LoVo (cell line): ENCODE measurements at regions not wholly inside any gene's neighbourhood (a gene's known extent, or its start where the extent isn't known, plus 50 kb on each side); places are given as distances from the start of the nearest gene placed in this dataset.
"Not testable (repeated sequence)": the region's sequence is repeated elsewhere in the genome, so short reads cannot be mapped to it uniquely, and the experiment has no call there.

Experiments used
- DNase-seq: peaks from one replicate; pipeline ENCODE4 v3.0.0-alpha.2; 2016; ENCODE audit warnings: low spot score

DNA sequence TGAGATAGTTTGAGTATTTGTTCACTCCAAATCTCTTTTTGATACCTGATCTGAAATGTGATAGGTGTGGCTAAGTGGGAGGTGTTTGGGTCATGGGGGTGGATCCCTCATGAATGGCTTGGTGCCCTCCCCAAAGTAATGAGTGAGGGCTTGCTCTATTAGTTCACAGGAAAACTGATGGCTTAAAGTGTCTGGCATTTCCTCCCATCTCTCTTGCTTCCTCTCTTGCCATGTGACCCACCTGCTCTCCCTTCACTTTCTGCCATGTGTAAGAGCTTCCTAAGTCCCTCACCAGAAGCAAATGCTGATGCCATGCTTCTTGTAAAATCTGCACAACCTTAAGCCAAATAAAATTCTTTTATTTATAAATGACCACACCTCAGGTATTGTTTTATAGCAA, 61.1 kb downstream of the MAD2L1 start:
- DNase-seq, result no peak

DNA sequence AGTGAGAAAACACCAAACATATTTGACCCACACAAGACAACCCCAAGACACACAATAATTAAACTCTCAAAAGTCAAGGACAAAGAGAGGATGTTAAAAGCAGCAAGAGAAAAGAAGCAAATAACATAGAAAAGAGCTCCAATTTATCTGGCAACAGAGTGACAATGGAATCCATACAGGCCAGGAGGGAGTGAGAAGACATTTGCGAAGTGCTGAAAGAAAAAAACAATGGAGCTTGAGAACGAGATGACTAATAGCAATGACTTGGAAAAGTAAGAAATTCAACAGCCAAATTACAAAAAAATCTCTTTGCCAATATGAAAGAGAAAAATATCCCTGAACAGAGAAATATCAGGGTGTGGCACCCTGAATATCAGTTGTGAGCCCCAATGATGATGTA, 61.6 kb downstream of the MAD2L1 start:
- no peak for DNase-seq

DNA sequence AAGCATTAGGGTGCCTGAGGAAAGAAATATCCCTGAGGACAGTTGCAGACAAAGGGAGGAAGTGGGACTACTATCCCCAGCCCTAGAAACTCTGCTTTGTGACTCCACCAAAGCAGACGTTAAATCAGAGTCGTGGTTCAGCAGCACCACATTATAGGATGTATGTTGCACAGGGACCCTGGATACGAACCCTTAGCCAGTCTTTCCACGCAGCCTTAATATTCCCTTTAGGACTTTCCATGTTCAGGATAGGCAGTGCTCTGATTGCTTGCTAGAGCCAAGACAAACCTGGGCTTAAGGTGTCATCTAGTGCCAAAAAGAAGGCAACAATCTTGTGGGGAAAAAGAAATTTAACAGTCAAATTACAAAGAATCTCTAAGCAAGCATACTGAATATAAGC, 62.6 kb downstream of the MAD2L1 start:
- DNase-seq, result no peak

DNA sequence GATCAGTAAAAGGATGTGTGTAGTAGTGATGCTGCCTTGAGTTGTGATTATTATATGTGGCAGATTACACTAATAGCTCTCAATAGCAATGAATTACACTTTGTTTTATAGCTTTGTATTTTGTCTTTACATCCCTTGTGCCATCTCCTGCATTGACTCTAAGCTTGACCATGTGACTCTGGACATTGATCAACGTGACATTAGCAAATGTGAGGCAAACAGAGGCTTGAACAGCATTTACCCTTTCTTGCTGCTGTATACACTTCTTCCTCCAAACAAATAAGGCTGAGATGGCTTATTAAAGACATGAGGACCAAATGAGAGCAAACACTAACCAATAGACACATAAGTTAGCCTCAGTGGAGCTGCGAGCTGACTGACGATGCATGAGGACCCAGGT, 63.5 kb downstream of the MAD2L1 start:
- no peak for DNase-seq

DNA sequence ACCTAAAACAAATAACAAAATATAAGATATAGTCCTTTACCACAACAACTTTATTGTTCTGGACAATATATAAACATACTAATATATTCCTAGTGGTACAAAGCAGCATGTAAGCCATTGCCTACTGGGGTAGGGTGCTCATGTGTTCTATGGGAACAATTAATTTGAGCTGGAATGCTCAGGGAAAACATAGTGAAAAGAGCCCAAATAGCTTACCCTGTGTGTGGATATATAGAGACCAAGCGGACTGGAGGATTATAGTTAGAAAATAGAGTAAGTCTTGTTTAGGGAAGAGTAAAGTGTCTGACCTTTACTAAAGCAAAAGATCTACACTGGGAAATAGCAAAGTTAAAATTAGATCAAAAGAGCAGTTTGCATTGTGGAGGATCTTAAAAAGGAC, 64.8 kb downstream of the MAD2L1 start:
- DNase-seq, result no peak

DNA sequence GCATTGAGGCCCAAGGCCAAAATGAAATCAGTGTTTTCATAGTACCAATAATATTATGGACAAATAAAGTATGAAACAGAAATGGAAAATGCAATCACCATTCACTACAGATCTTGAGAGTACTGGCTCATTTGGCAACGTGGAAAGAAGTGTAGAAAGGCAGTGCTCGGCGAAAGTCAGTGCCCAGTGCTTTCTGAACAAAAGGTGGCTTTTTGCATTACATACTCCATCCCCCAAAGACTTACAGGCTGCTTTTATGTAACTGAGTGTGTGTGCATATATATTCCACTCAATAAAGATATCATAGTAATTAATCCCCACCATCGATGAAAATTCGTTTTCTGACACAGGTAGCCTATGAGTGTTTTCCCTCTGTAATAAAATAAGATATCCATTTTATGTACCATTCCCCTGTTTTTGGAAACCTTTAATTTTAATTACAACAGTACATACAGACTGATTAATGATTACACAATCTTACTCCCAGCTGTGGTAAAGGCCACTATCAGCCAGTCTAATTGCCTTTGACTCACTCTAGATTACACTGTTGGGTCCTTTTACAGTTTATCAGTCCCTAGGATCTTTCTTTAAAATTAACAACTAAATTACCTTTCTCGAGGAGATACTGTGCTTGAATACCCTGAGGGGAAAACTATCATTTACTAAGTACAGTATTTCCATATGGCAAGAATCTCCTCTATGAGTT, 65.9 kb downstream of the MAD2L1 start:
- peak; percentile 32 for DNase-seq

DNA sequence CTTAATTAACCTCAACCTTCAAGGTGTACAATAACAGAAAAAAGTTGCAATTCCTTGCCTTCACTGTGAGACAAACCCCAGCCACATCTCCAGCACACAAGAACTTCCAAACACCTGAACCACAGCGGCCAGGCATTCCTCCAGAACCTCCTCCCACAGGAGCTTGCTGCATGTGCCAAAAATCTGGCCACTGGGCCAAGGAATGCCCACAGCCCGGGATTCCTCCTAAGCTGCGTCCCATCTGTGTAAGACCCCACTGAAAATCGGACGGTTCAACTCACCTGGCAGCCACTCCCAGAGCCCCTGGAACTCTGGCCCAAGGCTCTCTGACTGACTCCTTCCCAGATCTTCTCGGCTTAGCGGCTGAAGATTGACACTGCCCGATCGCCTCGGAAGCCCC, 70.6 kb downstream of the MAD2L1 start:
- DNase-seq, result not testable (repeated sequence)

DNA sequence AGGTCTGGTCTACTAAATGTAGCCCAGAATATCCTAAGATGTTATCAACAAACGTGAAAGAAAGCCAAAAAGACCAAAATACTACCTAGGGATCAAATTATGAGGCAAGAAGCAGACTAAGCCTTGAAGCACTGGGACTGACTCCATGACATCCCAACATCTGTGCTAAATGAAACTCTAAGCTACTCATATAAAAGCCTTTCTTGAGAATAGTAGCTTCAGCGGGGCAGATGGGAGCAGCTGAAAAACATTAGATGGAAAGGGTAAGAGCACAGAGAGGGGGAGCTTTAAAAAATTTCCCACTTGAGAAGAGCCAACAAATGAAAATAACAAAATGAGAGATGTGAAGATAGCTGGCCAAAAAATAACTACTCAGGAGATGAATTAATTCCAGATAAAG, 81.7 kb downstream of the MAD2L1 start:
- no peak for DNase-seq

DNA sequence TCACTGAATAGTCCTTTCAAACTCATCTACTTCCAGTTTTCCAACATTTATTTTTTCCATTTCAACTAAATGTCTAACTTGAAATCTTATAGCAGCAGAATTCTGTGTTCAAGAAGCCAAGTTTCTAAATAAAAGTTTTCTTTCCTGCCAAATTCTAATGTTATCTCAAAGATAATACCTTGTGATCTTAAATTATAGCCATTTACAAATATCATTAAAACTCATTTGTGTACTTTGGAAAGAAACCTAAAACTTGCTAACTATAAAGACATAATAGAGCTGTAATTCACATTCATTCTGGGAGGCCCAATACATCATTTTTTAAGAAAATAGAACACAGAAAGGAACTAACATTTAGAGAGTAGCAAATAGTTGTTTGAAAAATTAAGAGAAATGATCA, 83.9 kb downstream of the MAD2L1 start:
- no peak for DNase-seq

DNA sequence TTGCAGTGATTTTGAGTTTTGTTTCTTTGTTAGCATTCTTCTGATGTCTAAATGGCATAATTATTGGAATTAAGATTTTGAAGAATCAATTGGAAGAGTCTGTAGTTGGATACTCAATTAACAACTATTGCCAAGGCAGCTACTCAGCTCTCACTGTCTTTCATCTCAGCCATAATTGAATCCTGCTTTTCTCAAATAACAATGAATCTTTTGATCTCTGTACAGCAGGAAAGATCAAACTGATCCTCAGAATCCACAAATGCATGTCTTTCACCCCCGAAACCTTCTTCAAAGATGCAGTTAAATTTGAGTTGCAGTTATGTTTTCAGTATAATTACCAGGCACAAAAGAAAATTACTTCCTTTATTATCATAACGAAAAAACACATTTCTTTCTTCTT, 86.2 kb downstream of the MAD2L1 start:
- DNase-seq, result no peak

DNA sequence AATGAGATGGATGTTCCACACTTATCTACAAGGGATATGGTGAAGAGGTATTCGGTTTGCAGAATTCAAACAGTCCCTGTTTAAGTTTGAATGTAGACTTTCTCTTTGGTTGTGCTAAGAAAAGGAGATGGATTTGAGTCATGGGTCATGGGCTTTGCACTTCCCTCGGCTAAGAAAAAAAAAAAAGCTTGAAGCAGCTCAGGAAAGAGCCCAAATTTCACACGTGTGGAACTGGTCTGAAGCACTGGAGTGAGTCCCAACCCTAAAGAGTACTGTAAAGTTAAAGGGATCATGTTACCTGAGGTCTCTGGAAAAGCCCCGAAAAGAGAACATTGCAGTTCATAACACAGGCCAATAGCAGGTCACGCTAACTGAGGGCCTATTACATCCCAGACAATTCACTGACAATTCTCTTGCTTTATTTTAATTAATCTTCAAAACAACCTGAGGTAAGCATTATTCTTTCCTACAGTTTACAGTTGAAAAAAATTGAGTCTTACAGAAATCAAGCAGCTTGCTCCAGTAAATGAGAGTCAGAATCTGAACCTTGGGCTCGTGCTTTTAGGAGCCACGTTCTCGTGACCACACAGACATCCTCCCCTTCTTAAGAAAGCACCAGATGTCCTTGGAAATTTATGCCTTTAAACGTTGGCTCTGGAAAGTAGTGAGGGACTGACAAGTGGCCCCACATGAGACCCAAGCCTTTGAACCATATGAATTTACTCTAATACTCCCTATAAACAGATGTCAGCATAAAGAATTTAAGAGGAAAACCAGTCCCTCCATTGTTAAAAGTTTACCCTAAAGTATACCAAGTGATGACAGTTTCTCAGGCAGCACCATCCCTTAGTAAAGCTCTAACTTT, 89.3 kb downstream of the MAD2L1 start:
- DNase-seq, result no peak

DNA sequence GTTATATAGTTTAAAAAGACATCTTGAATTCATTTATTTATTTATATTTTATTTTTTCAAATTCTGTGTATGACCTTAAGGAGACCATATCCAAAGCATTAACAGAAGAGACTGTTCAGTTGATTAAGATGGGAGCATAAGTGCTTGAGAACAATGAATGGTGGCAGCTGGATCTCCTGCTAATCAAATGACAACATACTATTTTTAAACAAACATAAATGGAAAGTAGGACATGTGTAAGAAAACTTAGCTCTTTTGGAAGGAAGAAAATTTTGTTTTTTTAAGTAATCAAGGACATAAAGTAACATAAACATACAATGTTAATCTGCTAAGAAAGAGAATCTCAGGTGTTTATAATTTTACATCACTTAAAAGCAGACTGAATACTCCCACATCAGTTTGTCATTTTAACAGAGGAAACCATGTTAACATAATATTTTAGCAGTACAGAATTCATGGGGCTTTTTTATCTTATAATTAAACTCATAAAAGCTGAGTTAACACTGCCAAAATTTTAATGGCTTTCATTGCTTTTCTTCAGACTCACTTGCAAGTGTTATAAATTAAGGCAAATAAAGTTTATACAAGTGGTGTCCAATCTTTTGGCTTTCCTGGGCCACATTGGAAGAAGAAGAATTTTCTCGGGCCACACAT, 95.1 kb downstream of the MAD2L1 start:
- no peak for DNase-seq

DNA sequence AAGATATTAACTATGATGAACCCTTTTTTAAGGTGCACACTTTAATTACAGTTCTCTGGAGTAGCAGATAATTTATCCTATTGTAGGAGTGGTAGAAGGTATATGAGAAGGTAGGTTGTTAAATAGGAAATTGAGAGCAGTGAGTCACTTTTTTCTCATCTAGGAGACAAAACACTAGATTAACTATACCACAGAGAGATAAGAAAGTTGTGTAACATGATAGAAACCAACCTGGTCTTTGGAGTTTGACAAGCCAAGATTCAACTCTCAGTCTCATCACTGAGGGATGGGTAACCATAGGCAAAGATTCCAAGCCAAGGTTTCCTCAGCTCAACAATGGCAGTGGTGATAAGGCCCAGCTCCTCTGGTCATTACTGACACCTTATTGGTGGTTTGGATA, 104.0 kb downstream of the MAD2L1 start:
- DNase-seq, result no peak

DNA sequence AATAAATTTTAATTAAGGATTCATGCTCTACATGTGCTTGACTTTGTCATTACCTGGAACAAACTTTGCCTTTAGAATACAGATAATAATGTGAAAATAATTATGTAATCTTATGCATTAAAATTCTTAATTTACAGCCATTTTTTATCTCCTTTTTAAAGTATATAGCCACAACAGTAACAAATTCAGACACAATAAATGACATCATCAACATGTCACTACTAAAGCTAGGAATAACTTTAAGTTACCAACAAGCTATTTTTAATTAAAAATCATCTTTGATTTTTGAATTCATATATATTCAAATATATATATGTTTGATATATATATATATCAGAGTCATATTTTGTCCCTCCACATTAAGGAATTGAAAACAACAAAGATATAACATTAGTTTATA, 107.7 kb downstream of the MAD2L1 start:
- DNase-seq, result no peak

DNA sequence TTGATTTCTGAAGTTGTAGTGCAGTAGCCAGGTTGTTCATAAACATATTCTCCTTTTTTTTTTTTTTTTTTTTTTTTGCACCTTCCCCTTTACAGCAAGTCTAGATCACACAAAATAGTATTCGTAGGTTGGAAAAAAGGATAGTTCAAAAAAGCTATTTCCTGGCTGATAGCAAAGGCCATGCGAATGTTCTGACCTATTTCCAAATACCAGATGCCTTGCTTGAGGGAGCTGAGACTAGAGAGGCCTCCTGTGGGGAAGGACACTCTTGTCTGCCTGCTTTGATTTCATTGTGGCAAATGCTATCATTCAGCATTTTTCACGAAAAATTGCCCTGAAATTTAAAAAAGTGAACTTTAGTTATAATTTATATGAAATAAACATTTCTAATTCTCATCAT, 111.4 kb downstream of the MAD2L1 start:
- no peak for DNase-seq

DNA sequence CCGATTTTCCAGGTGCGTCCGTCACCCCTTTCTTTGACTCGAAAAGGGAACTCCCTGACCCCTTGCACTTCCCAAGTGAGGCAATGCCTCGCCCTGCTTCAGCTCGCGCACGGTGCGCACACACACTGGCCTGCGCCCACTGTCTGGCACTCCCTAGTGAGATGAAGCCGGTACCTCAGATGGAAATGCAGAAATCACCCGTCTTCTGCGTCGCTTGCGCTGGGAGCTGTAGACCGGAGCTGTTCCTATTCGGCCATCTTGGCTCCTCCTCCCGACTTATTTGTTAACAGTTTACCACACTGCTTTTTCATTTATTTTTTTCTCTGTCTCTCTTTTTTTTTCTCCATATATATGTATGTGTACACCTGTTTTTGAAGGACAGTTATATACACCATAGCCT, 112.2 kb downstream of the MAD2L1 start:
- DNase-seq, result not testable (repeated sequence)

DNA sequence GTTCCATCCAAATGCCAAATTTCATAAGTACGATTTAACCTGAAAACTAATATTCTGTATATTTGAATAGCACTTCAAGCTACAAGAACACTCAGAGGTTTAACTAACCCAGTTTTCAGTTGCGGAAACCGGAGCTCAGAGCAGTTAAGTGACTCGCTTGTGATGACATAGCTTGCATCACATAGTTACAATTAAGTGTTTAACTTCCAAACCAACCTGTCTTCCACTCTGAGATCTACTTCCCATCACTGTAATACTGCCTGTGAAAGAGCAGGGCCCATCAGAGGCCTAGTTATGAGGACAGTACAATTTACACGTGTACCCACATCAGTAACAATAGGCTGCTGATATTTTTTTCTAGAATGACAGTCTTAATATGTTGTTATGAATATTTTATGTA, 120.3 kb downstream of the MAD2L1 start:
- no peak for DNase-seq

DNA sequence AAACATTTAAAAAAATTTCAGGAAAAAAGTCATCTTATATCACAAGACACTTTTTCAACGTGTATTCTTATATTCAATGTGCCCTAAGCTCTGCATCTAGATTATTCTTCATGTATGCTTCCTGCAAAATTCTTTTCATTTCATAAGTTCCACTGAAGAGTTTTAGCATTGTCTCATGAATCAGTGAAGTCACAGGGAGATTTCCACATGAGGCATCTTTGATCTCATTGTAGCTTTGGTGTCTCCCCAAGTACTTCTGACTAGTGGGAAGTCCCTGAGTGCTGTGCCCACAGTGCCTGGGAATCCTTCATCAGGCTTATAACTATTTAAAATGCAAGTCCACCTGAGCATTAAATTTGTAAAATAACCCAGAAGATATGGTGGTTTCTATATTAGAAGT, 123.8 kb downstream of the MAD2L1 start:
- no peak for DNase-seq

DNA sequence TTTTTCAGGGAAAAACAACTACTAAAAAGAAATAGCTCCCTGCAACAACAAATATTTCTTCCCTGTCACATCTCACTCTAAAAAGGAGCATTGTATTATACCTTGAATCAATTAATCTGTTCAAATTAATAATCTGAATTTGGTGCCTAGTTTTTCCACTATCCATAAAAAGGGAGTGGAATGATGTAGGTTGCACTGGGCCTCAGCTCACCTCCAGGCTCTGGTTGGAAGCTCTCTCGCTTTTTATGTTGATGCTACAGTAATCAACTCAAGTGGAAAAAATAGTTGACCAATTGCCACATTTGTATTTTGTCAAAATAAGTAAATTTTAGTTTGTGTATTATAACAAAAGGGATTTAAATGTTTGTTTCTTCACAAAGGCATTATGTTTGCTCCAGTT, 126.1 kb downstream of the MAD2L1 start:
- DNase-seq, result no peak

DNA sequence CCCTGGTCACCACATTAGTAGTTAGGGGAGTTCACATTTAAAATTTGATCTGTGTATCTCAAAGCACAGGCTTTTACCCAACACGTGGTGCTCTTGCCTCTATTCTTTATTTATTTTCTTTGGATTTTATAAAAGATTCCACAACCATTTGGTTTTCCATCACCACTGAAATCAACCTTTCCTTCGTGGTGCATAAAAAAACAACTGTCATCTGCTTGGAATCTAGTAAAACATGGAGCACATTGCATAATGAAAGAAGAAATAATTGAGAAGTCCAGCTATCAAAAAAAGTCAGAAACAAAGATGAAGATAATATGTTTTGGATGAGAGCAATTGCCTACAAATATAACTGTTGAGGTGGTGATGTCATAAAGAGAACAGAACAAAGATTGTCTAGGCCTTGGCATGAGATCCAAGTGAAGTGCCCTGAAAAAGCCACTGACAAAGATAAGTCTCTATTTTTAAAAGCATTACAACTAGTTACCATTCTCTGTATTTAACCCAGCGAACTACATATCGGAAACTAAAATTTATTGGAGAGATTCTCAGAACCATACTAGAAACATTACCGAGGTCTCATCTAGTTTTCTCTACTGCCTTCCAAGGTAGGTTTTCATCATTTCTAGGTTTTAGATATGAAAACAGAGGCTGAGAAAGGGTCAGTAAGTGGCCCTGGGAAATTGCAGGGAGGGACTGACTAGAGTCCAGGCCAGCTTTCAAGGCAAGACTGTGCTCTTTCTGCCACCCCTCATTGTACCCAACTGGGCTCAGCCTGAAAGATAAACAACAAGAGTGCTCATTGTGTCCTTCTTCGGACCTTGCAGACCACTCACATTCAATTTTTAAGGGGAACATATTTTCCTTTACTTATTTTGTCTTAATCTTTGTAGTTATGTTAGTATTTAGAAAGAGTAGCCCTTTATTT, 127.3 kb downstream of the MAD2L1 start:
- DNase-seq, result no peak

DNA sequence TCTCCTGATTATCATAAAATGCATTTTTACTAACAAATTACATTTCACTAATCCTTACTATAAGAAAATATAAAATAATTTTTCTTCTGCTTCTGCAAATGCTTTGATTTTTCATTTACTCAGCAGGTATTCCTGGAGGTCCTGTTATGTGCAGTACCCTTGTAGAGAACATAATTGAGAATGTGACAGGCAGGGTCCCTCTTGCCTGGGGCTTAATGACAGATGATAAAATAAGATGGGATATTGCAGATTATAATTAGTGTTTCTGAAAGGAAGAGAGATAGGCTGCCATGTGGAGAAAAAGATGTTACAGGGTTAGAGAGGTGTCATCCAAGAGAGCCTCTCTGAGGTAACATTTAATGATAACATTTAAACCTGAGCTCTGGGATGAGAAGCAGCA, 128.9 kb downstream of the MAD2L1 start:
- no peak for DNase-seq

DNA sequence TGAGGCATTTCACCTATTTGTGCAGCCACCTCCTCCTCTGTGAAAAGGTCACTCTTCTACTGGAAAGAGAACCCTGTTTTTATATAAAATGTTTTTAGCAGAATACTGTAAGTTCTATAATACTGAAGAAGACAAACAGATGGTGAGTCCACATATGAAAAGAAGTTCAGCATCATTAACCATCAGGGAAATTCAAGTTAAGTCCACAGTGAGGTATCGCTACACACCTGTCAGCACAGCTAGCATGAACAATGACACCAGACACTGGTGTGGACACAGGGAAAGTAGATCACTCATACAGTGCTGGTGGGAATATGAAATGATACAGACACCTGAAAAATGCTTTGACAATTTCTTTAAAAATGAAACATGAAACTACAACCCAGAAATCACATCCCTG, 133.0 kb downstream of the MAD2L1 start:
- no peak for DNase-seq
